ENCODE measurements at regions not wholly inside any gene's neighbourhood (a gene's known extent, or its start where the extent isn't known, plus 50 kb on each side); places are given as distances from the start of the nearest gene placed in this dataset.

DNA sequence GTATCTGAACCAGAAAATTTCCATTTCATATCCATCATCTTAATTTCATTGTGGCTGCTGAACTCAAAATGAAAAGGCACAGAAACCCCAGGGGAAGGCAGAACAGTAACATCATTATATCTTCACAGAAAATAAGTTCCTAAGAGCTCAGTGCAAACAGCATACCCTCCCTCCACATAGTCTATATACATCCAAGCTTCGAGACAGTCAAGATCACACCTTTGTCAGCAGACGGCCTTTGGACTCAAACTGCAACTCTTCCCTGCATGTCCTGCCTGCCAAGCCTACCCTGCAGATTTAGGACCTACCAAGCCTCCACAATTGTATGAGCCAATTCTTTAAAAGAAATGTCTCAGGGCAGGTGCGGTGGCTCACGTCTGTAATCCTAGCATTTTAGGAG is 502.1 kb downstream of the SUCLG1 start:
- Mint-ChIP-seq H3K4me1 (no peaks in the 10 kb centered on the region), H3K27ac (no peak overlapping the region), H3K9me3 (peaks cover 1 to 3% of the 10 kb centered on the region in 2 donors), H3K4me3 (no peak overlapping the region), H3K27me3 (no peaks in the 10 kb centered on the region), H3K36me3 (no peaks in the 10 kb centered on the region)
- ATAC-seq (replicated peaks) (no peak), DNase-seq (no peak)

DNA sequence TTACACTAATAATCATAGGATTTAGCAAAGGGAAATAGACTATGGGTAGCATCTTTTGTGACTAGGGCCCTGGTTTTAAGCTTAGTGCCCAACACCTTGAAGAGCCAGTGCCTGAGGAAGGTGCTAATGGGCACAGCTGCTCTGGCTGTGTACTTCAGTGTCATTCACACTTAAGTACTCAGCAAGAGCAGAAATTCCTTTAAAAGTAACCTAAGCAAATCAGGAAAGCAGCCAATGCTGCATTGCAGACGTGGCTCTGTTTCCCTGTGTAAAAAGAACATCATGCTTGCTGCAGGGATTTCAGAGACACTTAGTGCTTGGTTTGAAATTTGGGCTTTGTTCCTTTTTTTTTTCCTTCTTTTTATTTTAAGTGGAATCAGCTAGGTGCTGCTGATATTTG is 505.4 kb downstream of the SUCLG1 start:
- no peaks in the 10 kb centered on the region for H3K4me1 Mint-ChIP-seq
- H3K36me3 Mint-ChIP-seq = no peaks in the 10 kb centered on the region
- no peak for ATAC-seq (replicated peaks)
- H3K27ac Mint-ChIP-seq = no peak overlapping the region
- no peak for DNase-seq
- H3K9me3 Mint-ChIP-seq = peaks cover 0 to 3% of the 10 kb centered on the region in 2 donors
- H3K27me3 Mint-ChIP-seq = no peaks in the 10 kb centered on the region
- H3K4me3 Mint-ChIP-seq = no peak overlapping the region

DNA sequence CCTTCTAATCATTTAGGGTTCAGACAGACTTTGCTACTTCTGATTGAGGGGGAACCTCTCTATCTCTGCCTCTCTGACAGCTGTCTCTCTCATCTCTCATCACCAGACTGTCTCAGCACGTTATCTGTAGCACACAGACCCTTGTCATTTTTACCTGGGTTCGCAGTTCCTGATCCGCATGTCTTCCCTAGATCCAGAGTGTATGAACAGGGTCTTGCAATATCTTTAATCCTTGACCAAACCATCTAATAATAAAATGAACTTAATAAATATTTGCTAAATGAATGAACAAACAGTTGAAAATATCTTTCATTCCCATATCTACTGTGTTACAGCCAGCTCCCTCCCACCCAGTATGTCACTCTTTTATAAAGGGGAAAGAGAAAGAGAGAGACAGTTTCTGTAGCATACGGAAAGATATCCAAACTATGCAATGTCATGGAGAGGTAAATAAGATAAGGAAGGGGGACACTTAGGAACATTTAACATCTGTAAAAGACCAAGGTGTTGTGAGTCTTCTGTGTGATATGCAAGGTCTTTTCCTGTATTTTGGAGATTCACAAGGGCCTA is 507.6 kb downstream of the SUCLG1 start:
- DNase-seq = no peak
- Mint-ChIP-seq H3K27ac (no peak overlapping the region), H3K27me3 (no peaks in the 10 kb centered on the region)

DNA sequence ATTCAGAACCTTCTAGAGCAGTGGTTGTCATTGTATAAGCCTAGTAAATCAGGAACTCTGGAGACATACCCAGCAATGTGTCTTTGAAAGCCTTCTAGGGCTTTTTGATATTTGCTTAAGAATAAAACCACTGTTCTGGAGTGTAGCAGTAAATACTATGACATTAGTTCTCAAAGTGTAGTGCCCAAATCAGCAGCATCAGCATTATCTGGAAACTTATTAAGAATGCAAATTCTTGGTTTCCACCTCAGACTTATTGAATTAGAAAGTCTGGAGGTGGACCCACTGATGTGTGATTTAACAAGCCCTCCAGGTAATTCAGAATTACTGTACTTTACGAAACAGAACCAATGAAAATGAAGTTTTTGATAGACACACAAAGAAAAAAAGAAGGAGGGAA is 509.7 kb downstream of the SUCLG1 start:
- H3K36me3 Mint-ChIP-seq = no peaks in the 10 kb centered on the region
- ATAC-seq (replicated peaks) = no peak
- H3K4me3 Mint-ChIP-seq = no peak overlapping the region
- no peak for DNase-seq
- no peak overlapping the region for H3K27ac Mint-ChIP-seq
- no peaks in the 10 kb centered on the region for H3K27me3 Mint-ChIP-seq
- no peaks in the 10 kb centered on the region for H3K9me3 Mint-ChIP-seq
- no peaks in the 10 kb centered on the region for H3K4me1 Mint-ChIP-seq

More for the DNA sequence above, 507.6 kb downstream of the SUCLG1 start:
- H3K4me1 Mint-ChIP-seq = no peaks in the 10 kb centered on the region
- no peak overlapping the region for H3K4me3 Mint-ChIP-seq
- no peaks in the 10 kb centered on the region for H3K36me3 Mint-ChIP-seq
- no peak for ATAC-seq (replicated peaks)
- H3K9me3 Mint-ChIP-seq = peaks cover 0 to 3% of the 10 kb centered on the region in 2 donors

DNA sequence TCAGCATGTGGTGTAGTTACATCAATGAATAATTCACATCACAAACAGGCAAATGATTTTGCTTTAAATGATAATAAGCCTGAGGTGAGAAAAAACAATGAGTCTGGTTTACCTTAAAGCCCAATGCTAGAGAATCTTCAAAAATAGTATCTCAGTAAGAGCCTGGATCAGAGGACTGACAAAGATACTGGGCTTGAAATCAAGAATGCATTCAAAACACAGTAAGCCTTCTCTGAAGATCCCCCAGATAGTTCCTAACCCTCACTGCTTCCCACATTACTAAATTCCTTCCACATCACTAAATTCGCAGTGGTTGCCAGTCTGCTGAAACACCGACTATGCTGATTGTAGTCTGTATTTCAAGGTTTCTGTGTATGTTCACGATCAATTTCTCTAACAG is 514.9 kb downstream of the SUCLG1 start:
- Mint-ChIP-seq H3K4me3 (no peak overlapping the region), H3K4me1 (no peaks in the 10 kb centered on the region), H3K27ac (no peak overlapping the region), H3K36me3 (no peaks in the 10 kb centered on the region), H3K27me3 (no peaks in the 10 kb centered on the region), H3K9me3 (no peaks in the 10 kb centered on the region)
- no peak for DNase-seq
- ATAC-seq (replicated peaks) = no peak

DNA sequence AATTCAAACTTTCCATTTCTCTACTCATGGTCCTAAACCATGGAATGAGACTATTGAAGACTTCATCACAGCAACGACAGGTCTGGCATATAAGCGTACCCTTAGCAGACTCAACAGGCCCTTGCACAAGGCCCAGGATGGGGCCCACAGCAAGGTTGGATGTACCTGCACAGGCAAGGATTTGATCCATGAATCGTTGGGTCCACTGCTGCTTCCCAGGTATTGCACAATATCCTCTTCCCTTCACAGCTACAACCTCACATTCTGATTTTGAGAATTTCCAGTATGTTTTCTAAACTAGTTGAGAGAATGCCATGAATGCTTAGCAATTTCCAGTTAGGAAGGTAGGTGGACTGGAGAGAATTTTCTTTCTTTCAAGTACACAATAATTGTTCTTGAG is 515.8 kb downstream of the SUCLG1 start:
- H3K4me1 Mint-ChIP-seq = no peaks in the 10 kb centered on the region
- DNase-seq = no peak
- no peak overlapping the region for H3K27ac Mint-ChIP-seq
- no peaks in the 10 kb centered on the region for H3K9me3 Mint-ChIP-seq
- no peak overlapping the region for H3K4me3 Mint-ChIP-seq
- no peaks in the 10 kb centered on the region for H3K36me3 Mint-ChIP-seq
- ATAC-seq (replicated peaks) = no peak
- no peaks in the 10 kb centered on the region for H3K27me3 Mint-ChIP-seq

DNA sequence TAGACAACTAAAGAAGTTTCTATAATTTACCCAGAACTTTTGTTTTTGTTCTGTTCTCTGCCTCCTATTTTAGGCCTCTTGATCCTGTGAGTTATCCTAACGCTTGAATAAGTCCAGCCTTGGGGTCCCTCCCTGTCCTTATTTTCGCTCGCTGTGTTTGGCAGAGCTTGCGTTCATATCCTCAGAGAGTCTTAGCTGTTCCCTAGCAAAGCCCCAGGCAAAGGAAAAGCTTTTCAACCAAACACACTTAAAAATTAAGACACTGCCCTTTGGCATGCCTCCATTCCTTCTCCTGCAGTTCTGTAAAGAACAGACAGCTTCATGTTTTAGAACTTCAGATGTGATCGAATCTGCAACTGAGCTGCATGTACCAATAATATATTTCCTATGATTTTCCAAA is 517.2 kb downstream of the SUCLG1 start:
- ATAC-seq (replicated peaks) = no peak
- no peaks in the 10 kb centered on the region for H3K27me3 Mint-ChIP-seq
- no peak overlapping the region for H3K27ac Mint-ChIP-seq
- no peak overlapping the region for H3K4me3 Mint-ChIP-seq
- H3K4me1 Mint-ChIP-seq = no peaks in the 10 kb centered on the region
- DNase-seq = no peak
- no peaks in the 10 kb centered on the region for H3K9me3 Mint-ChIP-seq
- H3K36me3 Mint-ChIP-seq = no peaks in the 10 kb centered on the region

DNA sequence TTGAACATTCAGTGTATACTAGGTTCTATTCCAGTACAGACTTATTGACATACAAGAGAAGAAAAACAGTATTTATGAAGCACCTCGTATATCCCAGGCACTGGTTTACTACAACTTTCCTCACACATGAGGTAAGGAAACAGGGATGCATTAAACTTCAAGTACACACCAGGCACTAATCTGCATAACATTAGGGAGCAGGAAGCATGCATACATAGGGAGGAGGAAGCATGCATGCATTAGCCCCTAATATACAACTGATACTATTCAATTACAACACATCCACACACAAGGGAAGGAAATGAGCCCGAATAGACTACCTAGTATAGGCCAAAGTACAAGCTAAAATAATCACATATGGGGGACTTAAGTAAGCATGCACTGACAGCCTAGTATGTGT is 525.3 kb downstream of the SUCLG1 start:
- no peaks in the 10 kb centered on the region for H3K9me3 Mint-ChIP-seq
- no peak overlapping the region for H3K4me3 Mint-ChIP-seq
- DNase-seq (no peak), ATAC-seq (replicated peaks) (no peak)
- H3K36me3 Mint-ChIP-seq = no peaks in the 10 kb centered on the region
- no peaks in the 10 kb centered on the region for H3K4me1 Mint-ChIP-seq
- no peak overlapping the region for H3K27ac Mint-ChIP-seq
- H3K27me3 Mint-ChIP-seq = no peaks in the 10 kb centered on the region

DNA sequence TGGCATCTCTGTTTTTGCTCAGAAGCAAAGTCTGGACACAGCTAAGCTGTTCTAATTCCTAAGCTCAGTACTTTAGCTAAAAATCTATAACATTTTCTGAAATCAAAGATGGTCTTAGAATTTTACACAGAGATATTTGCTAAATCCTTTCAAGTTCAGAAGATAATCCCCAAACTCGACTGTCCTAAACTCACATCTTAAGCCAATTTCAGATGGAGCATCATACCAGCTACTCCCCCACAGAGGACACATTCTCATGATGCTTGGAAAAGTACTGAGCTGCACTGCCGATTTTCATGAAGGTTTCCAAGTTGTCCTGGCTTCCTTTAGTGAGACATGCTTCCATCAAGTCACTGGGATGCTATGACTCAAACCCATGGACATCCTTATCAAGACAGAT is 535.5 kb downstream of the SUCLG1 start:
- no peak overlapping the region for H3K27ac Mint-ChIP-seq

DNA sequence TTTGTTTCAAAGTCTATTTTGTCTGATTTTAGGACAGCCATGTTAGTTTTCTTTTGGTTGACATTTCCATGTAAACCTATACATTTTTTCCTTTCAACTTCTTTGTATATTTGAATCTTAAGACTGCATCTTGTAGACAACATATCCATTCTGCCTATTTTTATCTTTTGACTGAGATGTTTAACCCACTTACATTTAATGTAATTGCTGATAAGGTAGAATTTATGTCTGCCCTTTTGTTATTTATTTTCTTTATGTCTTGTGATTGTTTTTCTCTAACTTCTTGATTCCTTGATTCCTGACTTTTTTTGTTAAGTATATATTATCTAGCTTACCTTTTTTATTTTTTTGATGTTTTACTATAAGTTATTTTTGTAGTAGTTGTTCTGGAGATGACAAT is 542.5 kb downstream of the SUCLG1 start:
- H3K9me3 Mint-ChIP-seq = peaks cover 4 to 6% of the 10 kb centered on the region in 2 donors
- no peaks in the 10 kb centered on the region for H3K36me3 Mint-ChIP-seq
- H3K4me1 Mint-ChIP-seq = no peaks in the 10 kb centered on the region
- DNase-seq (no peak), ATAC-seq (replicated peaks) (no peak)
- no peaks in the 10 kb centered on the region for H3K27me3 Mint-ChIP-seq
- no peak overlapping the region for H3K27ac Mint-ChIP-seq
- no peak overlapping the region for H3K4me3 Mint-ChIP-seq

More for the DNA sequence above, 535.5 kb downstream of the SUCLG1 start:
- Mint-ChIP-seq H3K36me3 (no peaks in the 10 kb centered on the region), H3K9me3 (peaks cover 4 to 5% of the 10 kb centered on the region in 2 donors), H3K4me3 (no peak overlapping the region), H3K4me1 (no peaks in the 10 kb centered on the region), H3K27me3 (no peaks in the 10 kb centered on the region)
- ATAC-seq (replicated peaks) = no peak
- no peak for DNase-seq

DNA sequence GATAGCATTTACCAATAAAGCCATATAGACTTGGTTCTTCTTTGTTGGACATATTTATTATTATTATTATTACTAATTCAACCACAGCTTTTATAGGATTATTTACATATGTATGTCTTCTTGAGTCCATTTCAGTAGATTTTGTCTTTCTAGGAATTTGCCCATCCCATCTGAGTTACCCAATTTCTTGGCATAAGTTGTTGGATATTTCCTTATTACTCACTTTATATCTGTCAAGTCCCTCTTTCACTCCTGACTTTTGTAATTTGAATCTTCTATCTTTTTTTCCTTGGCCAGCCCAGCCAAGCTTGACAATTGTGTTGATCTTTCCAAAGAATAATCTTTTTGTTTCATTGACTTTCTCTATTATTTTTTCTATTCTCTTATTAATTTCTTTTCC is 543.7 kb downstream of the SUCLG1 start:
- no peak for DNase-seq
- H3K27ac Mint-ChIP-seq = no peak overlapping the region
- H3K9me3 Mint-ChIP-seq = peaks cover 0 to 6% of the 10 kb centered on the region in 2 donors
- no peak for ATAC-seq (replicated peaks)
- no peaks in the 10 kb centered on the region for H3K4me1 Mint-ChIP-seq
- no peaks in the 10 kb centered on the region for H3K27me3 Mint-ChIP-seq
- no peaks in the 10 kb centered on the region for H3K36me3 Mint-ChIP-seq
- H3K4me3 Mint-ChIP-seq = no peak overlapping the region

DNA sequence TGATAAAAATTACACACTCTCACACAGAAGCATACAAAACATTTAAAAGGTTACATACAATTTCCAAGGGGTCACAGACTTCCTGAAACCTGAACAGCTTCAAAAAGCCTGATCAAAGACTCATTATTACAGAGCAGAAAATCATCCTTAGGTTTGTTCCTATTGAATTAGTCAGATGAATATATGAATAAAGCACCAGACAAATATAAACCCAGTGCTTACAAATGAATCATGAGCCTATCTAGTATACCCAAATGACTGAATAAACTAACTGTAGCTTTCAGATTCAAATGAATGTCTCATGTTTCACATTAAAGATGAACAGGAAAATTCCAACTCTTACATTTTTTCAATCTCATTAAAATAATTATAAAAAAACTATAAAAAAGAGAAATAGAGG is 550.3 kb downstream of the SUCLG1 start:
- no peak for ATAC-seq (replicated peaks)
- H3K9me3 Mint-ChIP-seq = peaks cover 0 to 5% of the 10 kb centered on the region in 2 donors

DNA sequence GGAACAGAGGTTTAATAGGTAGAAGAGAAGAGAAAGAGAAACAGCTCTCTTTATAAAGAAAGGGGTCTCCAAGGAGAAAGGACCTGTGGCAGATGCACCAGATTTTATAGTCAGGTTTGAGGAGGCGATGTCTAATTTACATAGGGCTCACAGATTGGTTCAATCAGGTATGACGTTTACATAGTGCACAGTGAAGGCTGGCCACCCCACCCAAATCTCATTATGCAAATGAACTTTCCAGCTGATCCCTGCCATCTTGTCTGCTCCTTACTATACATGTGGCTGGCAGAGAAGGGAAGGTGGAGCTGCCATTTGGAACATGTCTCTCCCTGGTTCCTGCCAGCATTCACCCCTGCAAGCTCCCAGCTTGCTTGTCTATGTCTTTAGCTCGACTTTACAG is 557.8 kb downstream of the SUCLG1 start:
- Mint-ChIP-seq H3K27me3 (no peaks in the 10 kb centered on the region), H3K9me3 (peaks cover 0 to 3% of the 10 kb centered on the region in 2 donors), H3K4me3 (no peak overlapping the region), H3K4me1 (no peaks in the 10 kb centered on the region), H3K36me3 (no peaks in the 10 kb centered on the region), H3K27ac (no peak overlapping the region)
- ATAC-seq (replicated peaks) (no peak), DNase-seq (no peak)

More for the DNA sequence above, 550.3 kb downstream of the SUCLG1 start:
- no peak overlapping the region for H3K27ac Mint-ChIP-seq
- no peaks in the 10 kb centered on the region for H3K27me3 Mint-ChIP-seq
- no peak overlapping the region for H3K4me3 Mint-ChIP-seq
- no peaks in the 10 kb centered on the region for H3K4me1 Mint-ChIP-seq
- DNase-seq = no peak
- H3K36me3 Mint-ChIP-seq = no peaks in the 10 kb centered on the region

DNA sequence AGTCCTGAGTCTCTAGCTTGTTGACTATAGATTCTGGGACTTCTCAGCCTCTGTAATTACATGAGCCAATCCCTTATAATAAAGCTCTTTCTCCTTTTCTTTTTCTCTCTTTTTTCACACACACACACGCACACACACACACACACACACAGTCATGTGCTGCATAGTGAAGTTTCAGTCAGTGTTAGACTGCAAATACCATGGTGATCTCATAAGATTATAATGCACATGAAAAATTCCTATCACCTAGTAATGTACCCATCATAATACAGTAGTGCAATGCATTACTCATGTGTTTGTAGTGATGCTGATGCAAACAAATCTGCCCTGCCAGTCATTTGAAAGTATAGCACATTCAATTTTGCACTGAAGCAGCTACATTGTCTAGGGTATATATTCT is 558.2 kb downstream of the SUCLG1 start:
- Mint-ChIP-seq H3K9me3 (peaks cover 0 to 3% of the 10 kb centered on the region in 2 donors), H3K27me3 (no peaks in the 10 kb centered on the region), H3K27ac (no peak overlapping the region), H3K36me3 (no peaks in the 10 kb centered on the region), H3K4me3 (no peak overlapping the region), H3K4me1 (no peaks in the 10 kb centered on the region)
- no peak for ATAC-seq (replicated peaks)
- DNase-seq = no peak

DNA sequence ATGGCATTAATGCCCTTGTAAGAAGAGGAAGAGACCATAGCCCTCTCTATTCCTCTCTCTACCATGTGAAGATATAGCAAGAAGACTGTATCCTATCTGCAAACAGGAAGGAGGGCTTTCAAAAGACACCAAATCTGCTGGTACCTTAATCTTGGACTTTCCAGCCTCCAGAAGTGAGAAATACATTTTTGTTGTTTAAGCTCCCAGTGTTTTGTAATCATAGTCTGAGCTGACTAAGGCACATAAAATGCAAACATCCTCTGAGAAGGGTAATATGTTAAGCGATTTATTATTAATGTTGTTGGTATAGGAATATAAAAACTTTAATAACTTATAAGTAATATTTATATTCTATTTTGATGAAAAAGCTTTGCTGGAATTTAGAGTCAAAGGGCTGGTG is 559.8 kb downstream of the SUCLG1 start:
- Mint-ChIP-seq H3K36me3 (no peaks in the 10 kb centered on the region), H3K9me3 (peaks cover 0 to 3% of the 10 kb centered on the region in 2 donors), H3K4me3 (no peak overlapping the region), H3K27me3 (no peaks in the 10 kb centered on the region), H3K27ac (no peak overlapping the region), H3K4me1 (no peaks in the 10 kb centered on the region)
- no peak for ATAC-seq (replicated peaks)
- no peak for DNase-seq

DNA sequence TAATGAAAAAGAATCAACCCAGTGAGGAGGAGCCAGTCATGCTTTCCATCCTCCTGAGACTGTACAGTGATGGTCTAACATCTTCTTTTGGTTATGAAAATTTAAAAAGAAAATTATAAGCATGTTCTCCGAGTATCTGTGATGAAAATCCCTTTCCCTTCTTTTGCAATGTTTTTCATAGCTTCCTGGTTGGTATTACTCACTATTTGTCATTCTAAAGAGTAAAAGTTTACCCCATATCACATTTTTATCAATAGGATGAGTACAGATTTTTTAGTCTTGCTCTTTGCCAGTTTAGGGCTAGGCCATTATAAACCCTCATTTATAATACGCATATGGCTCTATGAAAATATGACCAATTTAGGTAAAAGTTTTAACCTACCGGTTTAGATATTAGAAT is 564.1 kb downstream of the SUCLG1 start:
- H3K9me3 Mint-ChIP-seq = no peaks in the 10 kb centered on the region
- no peaks in the 10 kb centered on the region for H3K36me3 Mint-ChIP-seq
- H3K27ac Mint-ChIP-seq = no peak overlapping the region
- no peak for DNase-seq
- no peaks in the 10 kb centered on the region for H3K27me3 Mint-ChIP-seq
- no peak overlapping the region for H3K4me3 Mint-ChIP-seq
- no peak for ATAC-seq (replicated peaks)
- H3K4me1 Mint-ChIP-seq = no peaks in the 10 kb centered on the region
